ENCODE measurements at regions not wholly inside any gene's neighbourhood (a gene's known extent, or its start where the extent isn't known, plus 50 kb on each side); places are given as distances from the start of the nearest gene placed in this dataset.

DNA sequence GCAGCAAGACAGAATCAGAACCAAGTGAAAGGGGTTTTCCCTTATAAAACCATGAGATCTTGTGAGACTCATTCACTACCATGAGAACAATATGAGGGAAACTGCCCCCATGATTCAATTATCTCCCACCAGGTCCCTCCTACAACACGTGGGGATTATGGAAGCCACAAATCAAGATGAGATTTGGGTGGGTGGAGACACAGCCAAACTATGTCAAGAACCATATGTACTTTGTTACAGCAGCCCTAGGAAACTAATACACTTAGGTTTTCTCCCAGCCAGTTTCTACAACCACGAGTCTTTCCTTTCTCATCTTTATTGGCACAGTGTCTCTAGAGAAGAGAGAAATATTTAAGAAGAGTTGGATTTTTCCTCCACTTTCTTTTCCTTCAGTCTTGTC is 72.6 kb downstream of the BTG1 start:
- H3K36me3 Mint-ChIP-seq (ENCODE audit: low read depth), result no peaks in the 10 kb centered on the region

DNA sequence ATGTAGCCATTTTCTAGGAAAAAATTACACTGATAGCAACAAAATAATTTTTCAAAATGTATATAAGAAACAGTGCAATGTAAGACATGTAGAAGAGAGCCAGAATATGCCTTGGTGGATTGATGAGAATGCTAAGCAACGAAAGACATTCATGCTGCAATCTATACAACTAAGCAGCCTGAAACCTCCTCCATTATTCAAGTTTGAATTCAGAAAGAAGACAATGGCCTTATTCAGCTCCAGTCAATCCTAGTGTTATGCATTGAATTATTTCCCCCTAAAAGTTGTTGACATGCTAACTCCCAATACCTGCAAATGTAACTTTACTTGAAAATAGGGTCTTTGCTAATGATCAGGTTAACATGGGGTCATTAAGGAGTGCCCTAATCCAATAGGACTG is 73.5 kb downstream of the BTG1 start:
- H3K27ac Mint-ChIP-seq, result no peak overlapping the region
- DNase-seq, result no peak
- no peaks in the 10 kb centered on the region for H3K36me3 Mint-ChIP-seq (ENCODE audit: low read depth)
- peaks cover 4% of the 10 kb centered on the region for H3K9me3 Mint-ChIP-seq
- H3K4me3 Mint-ChIP-seq, result no peak overlapping the region
- no peaks in the 10 kb centered on the region for H3K27me3 Mint-ChIP-seq (ENCODE audit: low read depth, poor library complexity)
- peaks cover 29% of the 10 kb centered on the region for H3K4me1 Mint-ChIP-seq
- TF ChIP-seq CTCF (IDR thresholded peaks at IDR 0.05), result no peak

More for the DNA sequence above, 72.6 kb downstream of the BTG1 start:
- TF ChIP-seq CTCF (IDR thresholded peaks at IDR 0.05), result no peak
- H3K27me3 Mint-ChIP-seq (ENCODE audit: low read depth, poor library complexity), result no peaks in the 10 kb centered on the region
- no peak overlapping the region for H3K27ac Mint-ChIP-seq
- peaks cover 4% of the 10 kb centered on the region for H3K9me3 Mint-ChIP-seq
- DNase-seq, result no peak
- H3K4me3 Mint-ChIP-seq, result no peak overlapping the region
- H3K4me1 Mint-ChIP-seq, result peaks cover 29% of the 10 kb centered on the region

- Mint-ChIP-seq H3K27ac (no peak overlapping the region), H3K4me1 (peaks cover 22% of the 10 kb centered on the region), H3K36me3 (ENCODE audit: low read depth) (no peaks in the 10 kb centered on the region), H3K27me3 (ENCODE audit: low read depth, poor library complexity) (no peaks in the 10 kb centered on the region), H3K9me3 (peaks cover 4% of the 10 kb centered on the region), H3K4me3 (no peak overlapping the region)
- no peak for DNase-seq
- no peak for TF ChIP-seq CTCF (IDR thresholded peaks at IDR 0.05)
Observed at GRCh38 chr12:92070864-92071445, 74.7 kb downstream of the BTG1 start.

GRCh38 chr12:92070054-92070863 is 75.4 kb downstream of the BTG1 start:
- Mint-ChIP-seq H3K4me1 (peaks cover 20% of the 10 kb centered on the region), H3K36me3 (ENCODE audit: low read depth) (no peaks in the 10 kb centered on the region), H3K9me3 (peaks cover 4% of the 10 kb centered on the region), H3K27ac (no peak overlapping the region), H3K27me3 (ENCODE audit: low read depth, poor library complexity) (peaks cover under 1% of the 10 kb centered on the region), H3K4me3 (no peak overlapping the region)
- DNase-seq, result no peak
- TF ChIP-seq CTCF (IDR thresholded peaks at IDR 0.05), result no peak

- TF ChIP-seq CTCF (IDR thresholded peaks at IDR 0.05), result no peak
- Mint-ChIP-seq H3K4me1 (peaks cover 17% of the 10 kb centered on the region), H3K27me3 (ENCODE audit: low read depth, poor library complexity) (peaks cover 4% of the 10 kb centered on the region), H3K9me3 (peaks cover 4% of the 10 kb centered on the region), H3K4me3 (no peak overlapping the region), H3K27ac (no peak overlapping the region), H3K36me3 (ENCODE audit: low read depth) (no peaks in the 10 kb centered on the region)
- no peak for DNase-seq
Observed at GRCh38 chr12:92068459-92068858, 77.2 kb downstream of the BTG1 start.

GRCh38 chr12:92065639-92066038 is 80.0 kb downstream of the BTG1 start:
- Mint-ChIP-seq H3K36me3 (ENCODE audit: low read depth) (no peaks in the 10 kb centered on the region), H3K27ac (no peak overlapping the region), H3K4me1 (peaks cover 17% of the 10 kb centered on the region), H3K27me3 (ENCODE audit: low read depth, poor library complexity) (peaks cover 4% of the 10 kb centered on the region), H3K4me3 (no peak overlapping the region), H3K9me3 (no peaks in the 10 kb centered on the region)
- DNase-seq, result no peak
- no peak for TF ChIP-seq CTCF (IDR thresholded peaks at IDR 0.05)

All from nephron progenitor cell (in vitro differentiated cells).